ENCODE measurements at regions not wholly inside any gene's neighbourhood (a gene's known extent, or its start where the extent isn't known, plus 50 kb on each side); places are given as distances from the start of the nearest gene placed in this dataset.

DNA sequence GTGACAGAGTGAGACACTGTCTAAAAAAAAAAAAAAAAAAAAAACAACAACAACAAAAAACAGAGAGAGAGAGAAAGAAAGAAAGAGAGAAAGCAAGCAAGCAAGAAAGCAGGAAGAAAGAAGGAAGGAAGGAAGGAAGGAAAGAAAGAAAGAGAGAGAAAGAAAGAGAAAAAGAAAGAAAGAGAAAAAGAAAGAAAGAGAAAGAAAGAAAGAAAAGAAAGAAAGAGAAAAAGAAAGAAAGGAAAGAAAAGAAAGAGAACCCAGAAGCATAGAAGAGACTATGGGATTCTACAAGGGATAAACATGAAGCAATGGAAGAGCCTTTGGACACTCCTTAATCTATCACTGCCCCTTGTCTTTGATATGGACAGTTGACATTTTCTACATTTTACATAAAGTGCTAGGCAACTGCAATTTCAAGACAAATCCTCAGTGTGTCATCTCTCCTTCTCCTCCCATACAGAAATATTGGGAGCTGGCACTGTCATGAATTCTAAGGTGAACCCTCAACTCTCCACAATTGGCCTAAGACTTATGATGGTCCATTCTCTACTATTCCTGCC is 151.9 kb upstream of the CPM start:
- TF ChIP-seq POLR2A (IDR thresholded peaks at IDR 0.05) (no peak), CTCF (IDR thresholded peaks at IDR 0.05) (no peak)

All from body of pancreas (tissue), 4 donors.